HG02678 (cell line): ENCODE measurements at regions not wholly inside any gene's neighbourhood (a gene's known extent, or its start where the extent isn't known, plus 50 kb on each side); places are given as distances from the start of the nearest gene placed in this dataset.
"Not testable (repeated sequence)": the region's sequence is repeated elsewhere in the genome, so short reads cannot be mapped to it uniquely, and the experiment has no call there.

ENCODE experiments used
- ATAC-seq: cut with Tn5 transposase; IDR thresholded peaks from one replicate; pipeline ENCODE4 v1.9.1; 2021; ENCODE audit warnings: mild to moderate bottlenecking, moderate library complexity; ENCODE audit not compliant: unreplicated experiment

- ATAC-seq = not testable (repeated sequence)
These were observed 289.4 kb downstream of the CNTNAP3B start for GRCh38 chr9:41839786-41840185.

GRCh38 chr9:41838953-41839352 lies 290.3 kb downstream of the CNTNAP3B start:
- ATAC-seq = not testable (repeated sequence)

DNA sequence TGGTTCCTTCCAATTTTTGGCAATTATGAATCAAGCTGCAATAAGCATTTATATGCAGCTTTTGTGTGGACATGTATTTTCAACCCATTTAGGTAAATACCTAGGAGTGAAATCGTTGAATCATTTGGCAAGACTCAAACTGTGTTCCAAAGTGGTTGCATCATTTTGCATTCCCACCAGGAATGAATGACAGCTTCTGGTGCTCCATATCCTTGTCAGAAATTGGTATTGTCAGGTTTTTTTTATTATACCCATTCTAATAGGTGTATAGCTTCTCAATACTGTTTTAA lies 290.7 kb downstream of the CNTNAP3B start:
- ATAC-seq = not testable (repeated sequence)

GRCh38 chr9:41837684-41838561 lies 291.3 kb downstream of the CNTNAP3B start:
- not testable (repeated sequence) for ATAC-seq

- not testable (repeated sequence) for ATAC-seq
These were observed 296.1 kb downstream of the CNTNAP3B start for GRCh38 chr9:41833108-41833507.

- not testable (repeated sequence) for ATAC-seq
These were observed 304.5 kb downstream of the CNTNAP3B start for GRCh38 chr9:41824723-41825122.

GRCh38 chr9:41802706-41803105 lies 326.5 kb downstream of the CNTNAP3B start:
- ATAC-seq = not testable (repeated sequence)

DNA sequence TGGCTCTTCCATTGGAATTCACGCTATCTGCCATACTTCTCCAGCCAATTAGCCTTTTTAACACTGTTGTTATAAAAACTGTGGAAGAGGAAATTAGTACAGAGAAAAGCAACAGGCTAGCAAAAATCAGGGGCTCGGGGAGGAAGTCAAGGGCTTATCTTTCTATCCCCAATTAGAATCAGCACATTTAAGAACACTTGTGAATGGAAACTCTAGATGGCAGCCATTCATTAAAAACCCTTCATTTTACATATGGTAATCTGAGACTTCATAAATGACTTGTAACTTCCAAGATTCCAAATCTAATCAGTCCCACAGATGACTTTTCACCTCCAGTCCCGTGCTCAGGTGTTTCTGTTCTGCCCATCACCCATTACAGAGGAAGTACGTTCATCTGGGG lies 330.5 kb downstream of the CNTNAP3B start:
- not testable (repeated sequence) for ATAC-seq

DNA sequence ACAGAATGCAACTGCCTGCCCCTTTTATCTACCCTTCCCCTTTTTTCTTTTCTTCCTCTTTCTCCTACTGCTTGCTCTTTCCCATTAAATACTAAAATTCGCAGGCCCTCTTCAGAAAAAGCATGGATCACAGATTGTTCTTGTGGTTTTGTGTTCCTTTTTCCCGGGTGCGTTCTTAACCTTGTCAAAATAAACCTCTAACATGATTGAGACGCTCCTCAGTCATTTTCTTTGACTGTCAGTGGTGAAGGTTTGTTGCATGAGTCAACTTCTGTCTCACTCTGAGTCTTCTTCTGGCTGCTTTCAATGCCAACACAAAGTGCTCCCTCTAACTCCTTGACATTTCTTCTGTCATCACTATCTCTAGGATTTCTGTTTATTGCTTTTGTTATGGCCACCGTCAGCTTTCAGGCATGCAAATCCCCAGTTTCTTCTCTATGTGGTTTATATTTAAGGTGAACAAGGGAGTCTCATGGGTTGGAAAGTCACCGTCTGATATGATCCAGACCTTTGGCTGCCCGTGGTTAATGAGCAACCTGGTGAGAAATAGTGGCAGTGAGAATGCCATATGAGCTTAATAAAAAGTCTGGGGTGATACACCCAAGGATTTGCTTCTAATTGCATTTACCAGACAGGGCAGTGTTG lies 338.4 kb downstream of the CNTNAP3B start:
- not testable (repeated sequence) for ATAC-seq

DNA sequence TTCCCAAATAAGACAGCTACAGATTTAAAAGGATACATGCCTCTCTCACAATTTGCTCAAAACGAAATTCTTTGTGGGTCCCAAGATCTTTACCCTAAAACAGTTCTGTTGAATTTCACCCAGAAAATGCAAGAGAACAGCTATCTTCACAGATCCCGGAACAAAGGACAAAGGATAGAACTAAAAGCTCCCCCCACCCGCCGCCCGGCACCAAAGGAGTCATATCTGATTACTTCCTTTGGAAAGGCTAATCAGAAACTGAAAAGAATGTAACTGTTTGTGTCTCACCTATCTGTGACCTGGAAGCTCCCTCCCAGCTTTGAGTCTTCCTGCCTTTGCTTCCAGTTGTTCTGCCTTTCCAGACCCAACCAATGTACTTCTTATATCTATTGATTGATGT lies 339.2 kb downstream of the CNTNAP3B start:
- ATAC-seq = not testable (repeated sequence)

DNA sequence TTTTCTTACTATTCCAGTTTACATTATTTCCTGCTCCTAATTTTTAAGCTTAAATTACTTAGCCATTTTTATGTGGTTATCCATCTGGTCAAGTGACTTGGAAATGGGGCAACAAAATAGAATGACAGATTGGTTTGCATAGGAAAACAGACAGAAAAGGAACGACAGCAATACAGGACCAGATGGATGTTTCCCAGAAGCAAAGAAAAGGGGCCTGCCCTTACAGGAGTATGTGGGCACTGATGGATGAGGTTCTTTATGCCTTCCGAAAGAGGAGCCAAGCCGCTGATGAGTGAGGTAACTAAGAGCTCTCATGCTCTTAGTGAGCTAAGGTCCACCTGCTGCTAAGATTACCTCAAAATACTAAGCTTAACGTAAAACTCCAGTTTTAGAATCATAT lies 339.8 kb downstream of the CNTNAP3B start:
- ATAC-seq = not testable (repeated sequence)

DNA sequence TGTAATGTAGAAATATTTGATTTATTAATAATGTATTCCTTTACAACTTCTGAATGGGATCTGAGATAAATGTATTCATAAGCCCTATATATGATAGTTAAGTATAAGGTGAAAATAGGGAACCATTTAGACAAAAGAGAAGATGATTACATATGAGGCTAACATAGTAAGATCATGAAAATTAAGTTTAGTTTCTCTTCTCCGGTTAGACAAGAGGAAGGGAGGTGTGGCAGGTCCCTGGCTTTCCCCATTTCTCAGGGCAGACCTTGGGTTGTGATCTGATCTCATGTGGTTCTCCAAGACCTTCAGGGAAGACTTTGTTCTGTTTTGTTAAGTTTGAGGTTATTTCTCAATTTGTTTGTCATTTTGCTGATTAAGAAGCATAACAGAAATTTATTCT lies 341.3 kb downstream of the CNTNAP3B start:
- not testable (repeated sequence) for ATAC-seq

DNA sequence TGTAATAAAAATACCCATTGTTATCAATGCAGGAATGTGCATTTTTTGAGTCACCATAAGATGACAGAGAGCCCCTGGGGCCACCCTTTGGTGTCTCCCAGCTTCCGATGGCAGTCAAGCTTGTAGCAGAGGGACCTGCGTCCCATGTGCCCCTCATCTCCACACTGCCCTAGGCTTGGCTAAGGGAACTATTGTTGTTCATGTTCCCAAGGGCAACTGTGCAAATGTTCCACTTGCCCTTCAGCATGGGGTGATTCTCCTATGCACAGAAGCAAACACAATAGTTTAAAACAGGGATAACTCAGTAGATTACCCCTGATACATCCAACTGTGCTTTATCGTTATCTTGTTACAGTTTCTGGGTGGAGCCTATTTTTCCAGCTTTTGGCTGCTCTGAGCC lies 342.0 kb downstream of the CNTNAP3B start:
- not testable (repeated sequence) for ATAC-seq

- not testable (repeated sequence) for ATAC-seq
These were observed 345.2 kb downstream of the CNTNAP3B start for GRCh38 chr9:41784006-41784405.

DNA sequence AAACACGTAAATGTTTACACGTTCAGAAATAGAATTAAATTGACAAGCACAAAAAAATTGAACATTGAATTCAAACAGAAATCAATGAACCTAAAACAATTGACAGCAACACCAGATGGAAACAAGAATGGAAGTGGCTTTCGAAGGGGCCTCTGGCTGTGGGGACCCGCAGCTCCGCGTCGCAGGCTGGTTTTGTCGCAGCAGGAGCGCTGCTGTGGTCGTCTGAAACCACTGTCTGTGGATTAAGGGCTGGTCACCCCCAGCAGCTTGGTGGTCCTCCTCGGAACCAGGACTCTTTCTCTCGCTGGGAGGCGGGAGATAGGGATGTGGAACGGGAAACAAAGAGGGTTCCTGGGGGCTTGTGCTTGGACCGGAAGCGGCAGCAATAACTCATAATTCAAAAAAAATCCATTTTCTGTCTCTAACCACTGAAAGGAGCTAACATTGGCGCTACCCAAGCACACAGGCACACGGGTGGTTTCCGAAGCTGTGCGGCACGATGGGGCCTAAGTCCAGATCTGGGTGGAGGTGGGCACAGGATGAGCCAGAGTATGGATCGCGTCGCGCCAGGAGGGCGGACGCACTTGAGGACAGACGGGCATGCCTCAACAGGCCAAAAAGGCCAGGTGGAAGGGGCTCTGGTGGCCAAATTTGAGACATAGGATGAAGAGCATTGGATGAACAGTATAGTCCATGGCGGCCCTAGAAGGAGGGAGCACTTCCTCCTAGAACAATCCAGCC lies 346.0 kb downstream of the CNTNAP3B start:
- not testable (repeated sequence) for ATAC-seq

DNA sequence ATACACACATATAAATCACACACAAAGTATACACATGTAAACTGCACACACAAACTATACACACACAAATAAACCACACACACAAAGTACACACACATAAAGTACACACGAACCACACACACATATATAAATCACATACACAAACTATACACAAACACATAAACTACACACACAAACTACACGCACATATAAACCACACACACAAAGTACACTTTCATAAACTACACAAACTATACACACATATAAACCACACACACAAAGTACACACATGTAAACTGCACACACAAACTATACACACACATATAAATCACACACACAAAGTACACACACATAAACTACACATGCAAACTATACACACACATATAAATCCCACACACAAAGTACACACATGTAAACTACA lies 347.3 kb downstream of the CNTNAP3B start:
- ATAC-seq = not testable (repeated sequence)

DNA sequence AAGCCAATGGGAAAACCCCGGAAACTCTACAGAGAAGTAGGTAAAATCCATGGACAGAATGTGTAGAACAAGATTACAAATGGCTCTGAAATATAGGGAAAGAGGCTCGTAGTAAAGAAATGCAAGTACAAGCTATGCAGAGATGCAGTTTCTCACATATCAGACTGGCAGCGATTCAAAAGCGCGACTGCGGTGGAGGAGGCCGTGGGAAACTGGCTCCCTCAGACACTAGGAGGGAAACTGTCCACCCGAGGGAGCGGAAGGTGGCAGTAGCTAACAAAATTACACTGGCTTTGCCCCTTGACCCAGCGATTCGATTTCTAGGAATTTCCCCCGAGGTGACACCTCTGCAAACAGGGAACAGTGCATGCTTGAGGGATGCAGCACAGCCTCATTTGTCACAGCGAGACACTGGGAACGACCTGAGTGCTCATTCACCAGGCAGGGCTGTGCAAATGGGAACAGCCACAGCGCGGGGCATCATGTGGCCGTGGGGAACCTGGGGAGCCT lies 349.3 kb downstream of the CNTNAP3B start:
- not testable (repeated sequence) for ATAC-seq

GRCh38 chr9:41779192-41779591 lies 350.0 kb downstream of the CNTNAP3B start:
- ATAC-seq = not testable (repeated sequence)

GRCh38 chr9:41778535-41779071 lies 350.6 kb downstream of the CNTNAP3B start:
- ATAC-seq = not testable (repeated sequence)

DNA sequence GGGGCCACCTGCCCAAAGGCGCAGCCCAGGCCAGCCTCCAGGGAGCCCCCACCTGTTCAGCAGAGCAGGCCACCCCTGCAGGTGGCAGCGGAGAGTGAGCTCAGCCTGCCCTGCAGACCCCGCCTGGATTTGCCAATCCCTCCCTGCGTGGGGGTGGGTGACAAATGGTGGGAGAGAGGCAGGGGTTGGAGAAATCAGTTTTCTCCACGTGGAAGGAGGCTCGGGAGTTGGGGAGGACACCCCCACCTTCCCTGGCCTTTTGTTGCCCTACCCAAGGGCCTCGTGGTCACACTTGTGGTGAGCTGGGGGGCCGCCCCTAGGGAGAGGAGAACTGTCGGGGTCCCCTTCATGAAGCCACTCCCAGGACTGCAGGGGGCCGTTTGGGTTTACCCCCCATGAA lies 351.7 kb downstream of the CNTNAP3B start:
- ATAC-seq = not testable (repeated sequence)

- not testable (repeated sequence) for ATAC-seq
These were observed 356.7 kb downstream of the CNTNAP3B start for GRCh38 chr9:41772541-41772940.
